H1 (cell line): ENCODE measurements at regions not wholly inside any gene's neighbourhood (a gene's known extent, or its start where the extent isn't known, plus 50 kb on each side); places are given as distances from the start of the nearest gene placed in this dataset.

Source experiments
- CTCF ChIA-PET: fragments of 300-600 bp; sonication (Branson Sonifier 250); formaldehyde crosslinking; loops from one replicate; lab custom pipeline; 2021; ENCODE audit not compliant: partially characterized antibody; lab: Charles Lee
- POLR2A ChIA-PET: fragments of 300-600 bp; sonication (Branson Sonifier 250); formaldehyde crosslinking; loops from one replicate; lab custom pipeline; 2021; ENCODE audit warnings: inconsistent platforms; ENCODE audit not compliant: partially characterized antibody; lab: Charles Lee
- DNase-seq, 2 experiments: peaks; one replicate each; pipeline versions ENCODE4 v3.0.0 to v3.0.0-alpha.2; 2010 to 2022; ENCODE audit warnings: low spot score in 2 of 2, low read depth in 1 of 2, mixed read lengths in 1 of 2
- FAIRE-seq: peaks from 2 replicates; lab custom pipeline; 2011; peaks lifted over from hg19 to GRCh38; lab: Jason Lieb, UNC
- H2AFZ ChIP-seq: 2 replicates; pipeline ENCODE4 v1.8.1; 2012; ENCODE audit warnings: low read length, inconsistent platforms
- H2AK5ac ChIP-seq: 2 replicates; pipeline ENCODE4 v1.6.1; 2013; ENCODE audit warnings: low read depth, low read length
- H2BK120ac ChIP-seq: replicated peaks from 2 replicates; pipeline ENCODE3; 2013; ENCODE audit warnings: low read depth, low read length, inconsistent platforms
- H2BK12ac ChIP-seq: 2 replicates; pipeline ENCODE4 v1.6.1; 2013; ENCODE audit warnings: low read depth, low read length
- H2BK15ac ChIP-seq: 2 replicates; pipeline ENCODE4 v1.6.1; 2013; ENCODE audit warnings: low read length
- H2BK20ac ChIP-seq: 2 replicates; pipeline ENCODE4 v1.6.1; 2013; ENCODE audit warnings: low read length
- H2BK5ac ChIP-seq: 2 replicates; pipeline ENCODE4 v1.6.1; 2013; ENCODE audit warnings: low read depth, low read length
- H3K14ac ChIP-seq: 2 replicates; pipeline ENCODE4 v1.6.1; 2013; ENCODE audit warnings: inconsistent platforms; ENCODE audit not compliant: insufficient read length
- H3K18ac ChIP-seq: 2 replicates; pipeline ENCODE4 v1.6.1; 2013; ENCODE audit warnings: low read length; ENCODE audit errors: extremely low read depth
- H3K23ac ChIP-seq: 2 replicates; pipeline ENCODE4 v1.6.1; 2013; ENCODE audit warnings: inconsistent platforms; ENCODE audit not compliant: insufficient read length
- H3K23me2 ChIP-seq: 2 replicates; pipeline ENCODE4 v1.6.1; 2013; ENCODE audit warnings: low read depth, low read length
- H3K27ac ChIP-seq: 2 replicates; pipeline ENCODE4 v1.6.1; 2011; ENCODE audit warnings: low read depth, low read length, inconsistent platforms
- H3K27me3 ChIP-seq, 4 experiments: replicated peaks in 1 of 4; 1 replicate in 1 of 4; 2 replicates in 3 of 4; pipeline versions ENCODE4 v1.6.1 to v1.8.1; 2011 to 2013; ENCODE audit warnings: low read length in 3 of 4, mild to moderate bottlenecking in 3 of 4, inconsistent platforms in 2 of 4, mixed read lengths in 2 of 4, moderate library complexity in 1 of 4; ENCODE audit not compliant: control insufficient read depth in 3 of 4, insufficient read depth in 3 of 4; ENCODE audit errors: extremely low read depth in 1 of 4
- H3K36me3 ChIP-seq, 4 experiments: 2 replicates each; pipeline versions ENCODE4 v1.6.1 to v1.8.1; 2011 to 2013; ENCODE audit warnings: mild to moderate bottlenecking in 4 of 4, low read length in 3 of 4, moderate library complexity in 2 of 4, control low read depth in 1 of 4, inconsistent platforms in 1 of 4; ENCODE audit not compliant: insufficient read depth in 4 of 4, control insufficient read depth in 2 of 4
- H3K4ac ChIP-seq: replicated peaks from 2 replicates; pipeline ENCODE3; 2013; ENCODE audit warnings: low read length, low read depth, mixed read lengths, inconsistent platforms; ENCODE audit not compliant: insufficient read length
- H3K4me1 ChIP-seq, 4 experiments: replicated peaks in 1 of 4; 1 replicate in 1 of 4; 2 replicates in 3 of 4; pipeline versions ENCODE4 v1.6.1 to v1.8.1; 2011 to 2013; ENCODE audit warnings: low read length in 3 of 4, inconsistent platforms in 2 of 4, mixed read lengths in 1 of 4; ENCODE audit not compliant: insufficient read depth in 4 of 4, control insufficient read depth in 3 of 4
- H3K4me2 ChIP-seq, 2 experiments: 2 replicates each; pipeline versions ENCODE4 v1.6.1 to v1.8.1; 2011 to 2013; ENCODE audit warnings: low read depth in 2 of 2, low read length in 2 of 2, control low read depth in 1 of 2, inconsistent platforms in 1 of 2, mild to moderate bottlenecking in 1 of 2; ENCODE audit not compliant: insufficient read depth in 1 of 2
- H3K4me3 ChIP-seq, 4 experiments: fragments of 200-600, 300-600 bp in 1 of 4; sonication (generic), shearing (Covaris generic), sonication (Bioruptor Twin) in 1 of 4; 2 replicates each; pipeline versions ENCODE4 v1.5.1 to v1.8.1; 2011 to 2016; ENCODE audit warnings: low read length in 4 of 4, low read depth in 3 of 4, control low read depth in 2 of 4, inconsistent platforms in 2 of 4, mild to moderate bottlenecking in 2 of 4, mixed read lengths in 1 of 4, moderate library complexity in 1 of 4; ENCODE audit not compliant: insufficient read depth in 2 of 4; ENCODE audit errors: extremely low read depth in 1 of 4
- H3K56ac ChIP-seq: replicated peaks from 2 replicates; pipeline ENCODE3; 2013; ENCODE audit warnings: low read depth, mild to moderate bottlenecking, mixed read lengths, low read length, inconsistent platforms; ENCODE audit not compliant: insufficient read length
- H3K79me1 ChIP-seq: 2 replicates; pipeline ENCODE4 v1.6.1; 2013; ENCODE audit warnings: low read depth, low read length, control low read depth
- H3K79me2 ChIP-seq, 2 experiments: 2 replicates each; pipeline versions ENCODE4 v1.6.1 to v1.8.1; 2012 to 2013; ENCODE audit warnings: low read length in 2 of 2, mild to moderate bottlenecking in 2 of 2, inconsistent platforms in 1 of 2; ENCODE audit not compliant: insufficient read depth in 2 of 2, control insufficient read depth in 1 of 2
- H3K9ac ChIP-seq, 4 experiments: replicated peaks in 1 of 4; 1 replicate in 1 of 4; 2 replicates in 3 of 4; pipeline versions ENCODE4 v1.6.1 to v1.8.1; 2011 to 2013; ENCODE audit warnings: low read depth in 3 of 4, low read length in 3 of 4, control low read depth in 2 of 4, mild to moderate bottlenecking in 2 of 4, moderate library complexity in 2 of 4, inconsistent platforms in 1 of 4; ENCODE audit errors: extremely low read depth in 1 of 4
- H3K9me3 ChIP-seq, 2 experiments: 2 replicates each; pipeline versions ENCODE4 v1.6.1 to v1.8.1; 2012 to 2013; ENCODE audit warnings: mild to moderate bottlenecking in 2 of 2, moderate library complexity in 2 of 2, control low read depth in 1 of 2, inconsistent platforms in 1 of 2, low read depth in 1 of 2, low read length in 1 of 2, mixed read lengths in 1 of 2; ENCODE audit not compliant: insufficient read depth in 2 of 2
- H4K20me1 ChIP-seq, 2 experiments: replicated peaks in 1 of 2; 2 replicates each; pipeline versions ENCODE3 to v1.8.1; 2011 to 2013; ENCODE audit warnings: inconsistent platforms in 2 of 2, low read length in 2 of 2, mild to moderate bottlenecking in 1 of 2; ENCODE audit not compliant: insufficient read depth in 2 of 2, control insufficient read depth in 1 of 2
- H4K5ac ChIP-seq: 2 replicates; pipeline ENCODE4 v1.6.1; 2013; ENCODE audit warnings: low read length, low read depth, mixed read lengths, inconsistent platforms; ENCODE audit not compliant: insufficient read length
- H4K8ac ChIP-seq: 2 replicates; pipeline ENCODE4 v1.8.0; 2013; ENCODE audit warnings: mild to moderate bottlenecking, moderate library complexity, low read length, inconsistent platforms; ENCODE audit not compliant: insufficient read depth; ENCODE audit errors: extremely low read depth
- H4K91ac ChIP-seq: replicated peaks from 2 replicates; pipeline ENCODE3; 2013; ENCODE audit warnings: low read length, mixed read lengths, inconsistent platforms; ENCODE audit not compliant: insufficient read length
- CTBP2 ChIP-seq: IDR thresholded peaks from 2 replicates; pipeline ENCODE4 v1.7.0; 2011; ENCODE audit warnings: borderline replicate concordance, mild to moderate bottlenecking, moderate library complexity, mixed read lengths, low read length; ENCODE audit not compliant: insufficient read depth, insufficient read length
- CTCF ChIP-seq, 3 experiments: IDR thresholded peaks; 1 replicate in 2 of 3; 2 replicates in 1 of 3; pipeline versions ENCODE4 v1.5.1 to v1.6.1; 2011; ENCODE audit warnings: low read length in 3 of 3, mild to moderate bottlenecking in 3 of 3, inconsistent platforms in 2 of 3, low read depth in 1 of 3, moderate library complexity in 1 of 3; ENCODE audit not compliant: insufficient read depth in 1 of 3; ENCODE audit errors: control extremely low read depth in 1 of 3
- EZH2 ChIP-seq: fragments of 200-600 bp; sonication (generic); IDR thresholded peaks from 2 replicates; pipeline ENCODE4 v1.7.1; 2012; ENCODE audit warnings: low read depth, mild to moderate bottlenecking, moderate library complexity, low read length, inconsistent platforms; ENCODE audit not compliant: severe bottlenecking
- MAFK ChIP-seq: IDR thresholded peaks from 2 replicates; pipeline ENCODE4 v1.6.1; 2012; ENCODE audit warnings: low read depth, mild to moderate bottlenecking, improper control_type of control experiment, low read length
- MAX ChIP-seq: IDR thresholded peaks from 2 replicates; pipeline ENCODE4 v1.6.1; 2012; ENCODE audit warnings: inconsistent platforms
- POLR2AphosphoS5 ChIP-seq: IDR thresholded peaks from 2 replicates; pipeline ENCODE4 v1.6.1; 2011; ENCODE audit warnings: low read depth, low read length
- WGBS, 2 experiments: shearing (Covaris generic) in 1 of 2; methylation state at CpG; one replicate each; pipeline versions ENCODE4 v1.1.6 to v1.1.7; 2013 to 2015; ENCODE audit warnings: low lambda C conversion rate in 2 of 2, mixed read lengths in 2 of 2, inconsistent platforms in 1 of 2, low coverage in 1 of 2, missing lambda C conversion rate in 1 of 2; ENCODE audit not compliant: insufficient replicate concordance in 2 of 2, insufficient coverage in 1 of 2, insufficient read length in 1 of 2; ENCODE audit errors: extremely low coverage in 1 of 2, missing lambda C conversion rate in 1 of 2; 5-methylcytosine and 5-hydroxymethylcytosine counted together

GRCh38 chr7:10439027-10439426 is 534.6 kb upstream of the PHF14 start:
- CTCF ChIA-PET = no interaction called here
- Histone ChIP-seq H3K9ac (no peak overlapping the region), H3K56ac (no peak overlapping the region), H2BK12ac (no peak overlapping the region), H2AFZ (no peak overlapping the region), H4K20me1 (no peaks in the 10 kb centered on the region), H3K4ac (no peak overlapping the region), H2BK5ac (no peak overlapping the region), H3K9me3 (no peaks in the 10 kb centered on the region; a peak in 1 of 4 replicates), H3K36me3 (no peaks in the 10 kb centered on the region), H3K18ac (no peak overlapping the region), H2BK120ac (no peak overlapping the region), H3K4me2 (no peak overlapping the region), H3K23ac (no peak overlapping the region), H2BK15ac (no peak overlapping the region), H4K91ac (no peak overlapping the region), H4K5ac (no peak overlapping the region), H3K14ac (no peak overlapping the region), H3K79me2 (peaks cover 0 to 3% of the 10 kb centered on the region in 2 experiments; a peak in 1 of 4 replicates), H2AK5ac (no peak overlapping the region), H3K4me3 (no peak overlapping the region), H3K79me1 (no peaks in the 10 kb centered on the region), H3K23me2 (no peaks in the 10 kb centered on the region), H3K27ac (no peak overlapping the region), H4K8ac (no peak overlapping the region), H3K4me1 (no peaks in the 10 kb centered on the region), H2BK20ac (no peak overlapping the region), H3K27me3 (peaks cover 0 to 1% (median 0%) of the 10 kb centered on the region in 4 experiments; a peak in 1 of 7 replicates)
- FAIRE-seq = no peak
- WGBS, 2 experiments = 93% methylated on average over 3 of the region's 3 CpGs; no CpG with 5 or more reads in 1 of the 2 experiments
- POLR2A ChIA-PET = no interaction called here
- TF ChIP-seq EZH2 = no peak
- no peak for TF ChIP-seq CTCF (IDR thresholded peaks at IDR 0.05; ENCODE audit: control extremely low read depth in 1 of 3, insufficient read depth in 1 of 3, low read depth in 1 of 3, low read length in 3 of 3)
- no peak for TF ChIP-seq MAX
- no peak for TF ChIP-seq CTBP2
- TF ChIP-seq POLR2AphosphoS5 = no peak
- TF ChIP-seq MAFK = no peak
- no peak for DNase-seq
